ENCODE measurements at regions not wholly inside any gene's neighbourhood (a gene's known extent, or its start where the extent isn't known, plus 50 kb on each side); places are given as distances from the start of the nearest gene placed in this dataset.

DNA sequence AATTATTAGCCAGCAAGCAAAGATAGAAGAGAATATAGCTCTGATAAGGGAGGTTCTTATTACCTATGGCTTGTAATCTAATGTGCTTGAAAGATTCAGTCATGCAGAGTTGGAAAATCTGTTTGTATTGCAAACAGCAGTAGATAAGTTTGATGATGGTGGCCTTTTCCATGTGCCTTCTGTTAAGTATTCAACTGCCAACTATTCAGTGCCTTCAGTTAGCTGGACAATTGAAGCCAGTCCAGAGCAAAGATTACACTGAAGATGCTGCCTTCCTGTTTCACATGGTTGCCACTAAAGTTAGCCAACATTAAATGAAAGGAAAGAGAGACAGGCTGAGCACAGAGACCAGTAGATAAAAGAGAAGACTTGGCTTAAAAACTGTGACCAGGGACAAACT is 92.7 kb upstream of the SLC38A2 start:
- ATAC-seq (replicated peaks; ENCODE audit: extremely low read depth, poor library complexity, severe bottlenecking) (no peak), DNase-seq (ENCODE audit: low spot score in 2 of 2) (no peak)
- H3K36me3 Mint-ChIP-seq (ENCODE audit: insufficient read depth), result no peaks in the 10 kb centered on the region
- H3K9me3 Mint-ChIP-seq, result no peaks in the 10 kb centered on the region
- no peak overlapping the region for H3K4me3 Mint-ChIP-seq
- no peak overlapping the region for H3K27ac Mint-ChIP-seq (ENCODE audit: low read depth)
- H3K4me1 Mint-ChIP-seq, result peaks cover 18% of the 10 kb centered on the region
- no peaks in the 10 kb centered on the region for H3K27me3 Mint-ChIP-seq

DNA sequence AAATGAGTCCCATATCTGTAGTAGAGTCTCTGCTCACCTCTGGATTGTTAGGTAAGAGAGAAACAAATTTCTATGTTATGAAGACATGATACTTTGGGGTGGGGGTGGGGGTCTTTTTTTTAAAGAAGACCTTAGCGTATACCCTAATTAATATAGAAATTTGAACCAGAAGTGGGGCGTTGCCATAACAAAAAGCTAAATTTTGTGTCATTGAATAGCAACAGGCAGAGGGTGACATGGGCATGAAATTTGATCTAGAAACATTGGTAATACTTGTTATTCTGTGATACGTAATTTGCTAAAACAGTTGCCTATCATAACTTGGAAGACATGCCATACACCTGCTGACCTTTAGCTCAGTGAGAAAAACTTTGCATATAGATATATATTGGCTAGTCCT is 92.3 kb upstream of the SLC38A2 start:
- peaks cover 18% of the 10 kb centered on the region for H3K4me1 Mint-ChIP-seq
- ATAC-seq (replicated peaks; ENCODE audit: extremely low read depth, poor library complexity, severe bottlenecking) (no peak), DNase-seq (ENCODE audit: low spot score in 2 of 2) (no peak)
- H3K4me3 Mint-ChIP-seq, result no peak overlapping the region
- no peak overlapping the region for H3K27ac Mint-ChIP-seq (ENCODE audit: low read depth)
- H3K36me3 Mint-ChIP-seq (ENCODE audit: insufficient read depth), result no peaks in the 10 kb centered on the region
- no peaks in the 10 kb centered on the region for H3K9me3 Mint-ChIP-seq
- H3K27me3 Mint-ChIP-seq, result no peaks in the 10 kb centered on the region

DNA sequence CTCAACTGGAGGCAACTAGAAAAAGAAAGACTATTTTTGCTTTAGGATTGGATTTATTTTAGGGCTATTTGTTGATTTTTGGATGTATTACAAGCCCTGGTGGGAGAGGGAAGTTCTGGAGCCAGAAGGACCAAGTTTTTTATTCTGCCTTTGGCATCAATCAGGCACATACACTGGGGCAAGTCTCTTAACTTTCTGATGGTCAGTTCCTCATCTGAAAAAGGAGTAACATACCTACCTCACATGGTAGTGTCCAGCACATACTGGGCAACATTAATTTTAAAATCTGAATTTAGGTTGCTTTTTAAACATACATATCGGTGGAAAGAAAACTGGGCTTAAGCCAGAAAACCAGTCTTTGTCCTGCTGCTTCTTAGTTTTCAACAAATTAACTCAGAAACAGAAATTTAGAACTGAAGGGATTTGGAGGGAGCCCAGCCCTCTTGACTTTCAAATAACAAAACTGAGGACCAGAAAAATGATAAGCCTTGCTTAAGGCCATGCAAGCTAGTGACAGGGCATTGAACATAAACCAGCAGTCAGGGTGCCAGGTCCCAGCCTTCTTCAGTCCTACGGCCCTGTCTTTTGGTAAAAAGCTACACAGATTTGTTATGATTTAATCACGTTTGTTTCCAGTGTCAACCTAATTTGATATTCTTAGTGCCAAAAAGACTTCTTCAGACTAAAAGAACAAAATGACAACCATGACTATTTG is 90.2 kb upstream of the SLC38A2 start:
- no peak overlapping the region for H3K4me3 Mint-ChIP-seq
- ATAC-seq (replicated peaks; ENCODE audit: extremely low read depth, poor library complexity, severe bottlenecking) (no peak), DNase-seq (ENCODE audit: low spot score in 2 of 2) (no peak)
- no peaks in the 10 kb centered on the region for H3K27me3 Mint-ChIP-seq
- H3K9me3 Mint-ChIP-seq, result no peaks in the 10 kb centered on the region
- no peak overlapping the region for H3K27ac Mint-ChIP-seq (ENCODE audit: low read depth)
- H3K4me1 Mint-ChIP-seq, result peaks cover 30% of the 10 kb centered on the region
- no peaks in the 10 kb centered on the region for H3K36me3 Mint-ChIP-seq (ENCODE audit: insufficient read depth)

DNA sequence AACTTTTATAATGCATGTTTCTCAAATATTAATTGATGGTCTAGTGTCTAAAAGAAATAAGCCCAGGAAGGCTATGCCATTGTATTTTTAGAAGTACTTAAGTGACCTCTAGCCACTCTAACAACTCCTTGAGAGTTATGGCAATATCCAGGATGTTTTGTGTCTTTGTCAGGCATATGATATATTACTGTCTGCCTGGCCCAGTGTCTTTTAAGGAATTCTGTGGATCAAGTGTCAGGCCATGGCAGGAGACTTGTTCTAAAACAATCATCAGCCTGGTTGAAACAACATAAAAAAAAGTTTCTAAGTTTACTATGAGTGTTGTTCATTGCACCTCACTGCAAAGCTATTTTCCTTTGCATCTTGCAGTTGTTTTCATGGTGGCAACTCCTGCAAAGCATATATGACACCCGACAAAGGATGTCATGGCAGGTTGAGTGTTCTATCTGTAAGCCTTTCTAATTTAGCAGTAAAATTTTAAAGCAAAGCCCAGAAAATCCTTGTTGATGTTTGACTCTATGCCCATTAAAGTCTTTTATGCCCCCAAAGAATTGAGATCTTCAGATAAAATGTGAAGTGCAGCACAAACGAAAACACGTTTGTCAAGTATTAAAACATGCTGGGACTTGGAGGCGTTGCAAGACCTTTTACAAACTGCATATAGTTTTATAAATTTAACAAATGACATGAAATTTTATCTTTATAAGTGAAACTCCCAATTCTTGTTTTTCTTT is 89.5 kb upstream of the SLC38A2 start:
- ATAC-seq (replicated peaks; ENCODE audit: extremely low read depth, poor library complexity, severe bottlenecking) (no peak), DNase-seq (ENCODE audit: low spot score in 2 of 2) (no peak)
- no peak overlapping the region for H3K4me3 Mint-ChIP-seq
- no peak overlapping the region for H3K27ac Mint-ChIP-seq (ENCODE audit: low read depth)
- no peaks in the 10 kb centered on the region for H3K9me3 Mint-ChIP-seq
- no peaks in the 10 kb centered on the region for H3K27me3 Mint-ChIP-seq
- H3K4me1 Mint-ChIP-seq, result peaks cover 29% of the 10 kb centered on the region
- H3K36me3 Mint-ChIP-seq (ENCODE audit: insufficient read depth), result no peaks in the 10 kb centered on the region

DNA sequence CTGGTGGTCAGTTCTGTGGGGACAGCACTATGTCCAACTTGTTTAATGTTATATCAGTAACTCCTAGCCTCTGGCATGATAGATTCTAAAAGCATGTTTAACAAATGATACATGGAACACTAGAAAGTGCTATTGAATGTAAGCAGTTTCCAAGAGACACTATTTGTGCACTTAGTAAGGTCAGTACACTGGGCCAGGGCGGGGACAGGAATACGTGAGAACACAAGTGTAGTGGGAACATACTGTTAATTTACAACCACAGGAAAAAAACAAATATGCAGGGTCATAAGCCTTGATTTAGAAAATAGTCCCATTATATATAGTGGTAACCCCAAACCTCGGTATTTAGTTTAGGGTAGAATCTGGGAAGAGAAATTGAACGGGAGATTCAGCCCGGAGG is 88.9 kb upstream of the SLC38A2 start:
- DNase-seq (ENCODE audit: low spot score in 2 of 2) (no peak), ATAC-seq (replicated peaks; ENCODE audit: extremely low read depth, poor library complexity, severe bottlenecking) (no peak)
- Mint-ChIP-seq H3K4me1 (peaks cover 29% of the 10 kb centered on the region), H3K9me3 (no peaks in the 10 kb centered on the region), H3K36me3 (ENCODE audit: insufficient read depth) (no peaks in the 10 kb centered on the region), H3K27ac (ENCODE audit: low read depth) (no peak overlapping the region), H3K4me3 (no peak overlapping the region), H3K27me3 (no peaks in the 10 kb centered on the region)

DNA sequence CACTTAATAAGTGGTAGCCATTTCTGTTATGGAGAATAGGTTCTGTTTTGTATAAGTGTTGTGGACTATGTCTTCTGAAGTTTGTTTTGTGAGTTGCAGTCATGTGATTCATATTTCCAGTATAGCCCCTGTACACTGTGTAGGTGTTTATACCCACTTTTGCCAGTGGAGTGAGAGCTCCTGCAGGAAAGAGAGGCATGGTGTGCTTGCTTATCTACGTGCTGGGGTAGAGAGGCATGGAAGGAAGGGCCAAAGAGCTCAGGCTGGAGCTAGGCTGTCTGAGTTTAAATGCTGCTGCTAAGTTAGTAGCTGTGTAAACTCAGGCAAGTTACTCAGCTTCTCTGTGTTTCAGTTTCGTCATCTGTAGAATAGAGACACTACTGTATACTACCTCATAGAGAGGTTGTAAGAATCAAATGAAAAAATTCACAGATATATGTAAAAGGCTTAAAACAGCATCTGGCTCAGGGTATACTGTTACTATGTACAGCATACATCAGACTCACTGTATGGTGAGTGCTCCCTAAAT is 88.2 kb upstream of the SLC38A2 start:
- Mint-ChIP-seq H3K4me1 (peaks cover 35% of the 10 kb centered on the region), H3K9me3 (no peaks in the 10 kb centered on the region), H3K36me3 (ENCODE audit: insufficient read depth) (peaks cover 3% of the 10 kb centered on the region), H3K27ac (ENCODE audit: low read depth) (peak overlapping the region; percentile 2), H3K4me3 (peak overlapping the region; percentile 50), H3K27me3 (no peaks in the 10 kb centered on the region)
- DNase-seq (ENCODE audit: low spot score in 2 of 2) (no peak), ATAC-seq (replicated peaks; ENCODE audit: extremely low read depth, poor library complexity, severe bottlenecking) (no peak)

DNA sequence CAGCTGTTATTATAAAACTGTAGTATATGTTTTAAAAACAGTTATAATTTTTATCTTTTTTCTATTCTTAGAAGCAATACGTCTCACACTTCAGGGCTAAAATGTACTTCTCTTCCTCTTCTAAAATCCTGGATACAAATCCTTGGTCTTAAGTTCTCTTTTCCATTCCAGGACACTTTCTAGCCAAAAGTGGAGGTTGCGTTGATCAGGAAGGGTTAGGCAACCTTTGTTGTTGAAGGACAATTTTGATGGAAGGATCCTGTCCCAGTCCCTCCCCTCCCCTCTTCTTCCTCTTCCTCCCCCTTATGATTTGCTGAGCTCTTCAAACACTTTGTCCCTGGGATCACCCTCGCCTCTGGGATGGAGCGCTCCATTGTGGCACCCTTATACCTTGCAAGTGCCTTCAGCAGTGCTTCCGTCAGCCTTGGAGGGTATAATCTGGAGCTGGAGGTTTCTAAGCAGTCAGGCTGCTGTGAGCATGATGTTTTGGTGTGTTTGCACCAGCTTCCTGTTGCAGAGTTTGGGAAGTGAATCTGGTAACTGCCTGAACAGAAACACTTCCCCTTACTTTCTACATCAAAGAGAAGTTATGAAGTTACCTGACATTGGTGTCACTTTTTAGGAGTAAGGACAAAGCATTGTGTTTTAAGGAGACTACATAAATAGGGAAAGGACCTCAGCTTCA is 87.4 kb upstream of the SLC38A2 start:
- ATAC-seq (replicated peaks; ENCODE audit: extremely low read depth, poor library complexity, severe bottlenecking) (no peak), DNase-seq (ENCODE audit: low spot score in 2 of 2) (no peak)
- H3K36me3 Mint-ChIP-seq (ENCODE audit: insufficient read depth), result peaks cover 3% of the 10 kb centered on the region
- peaks cover 43% of the 10 kb centered on the region for H3K4me1 Mint-ChIP-seq
- no peaks in the 10 kb centered on the region for H3K9me3 Mint-ChIP-seq
- no peaks in the 10 kb centered on the region for H3K27me3 Mint-ChIP-seq
- peak overlapping the region; percentile 2 for H3K27ac Mint-ChIP-seq (ENCODE audit: low read depth)
- peak overlapping the region; percentile 50 for H3K4me3 Mint-ChIP-seq

DNA sequence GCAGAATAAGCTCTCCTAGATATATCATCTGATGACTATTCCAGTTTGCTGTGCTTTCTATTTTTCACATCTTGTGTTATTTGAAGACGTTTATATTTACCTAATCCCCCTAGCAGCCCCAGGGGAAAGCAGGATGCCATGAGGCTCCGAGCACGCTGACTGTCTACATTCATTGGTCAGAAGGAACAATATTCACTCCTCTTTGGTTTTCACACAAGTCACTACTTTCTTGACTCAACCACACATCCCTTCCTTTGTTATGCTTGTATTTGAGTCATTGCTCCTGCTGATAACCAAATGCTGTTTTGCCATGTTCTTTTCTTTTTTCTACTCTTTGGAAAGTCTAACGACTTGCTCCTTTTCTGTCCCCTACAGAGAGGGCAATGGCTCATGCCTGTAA is 86.5 kb upstream of the SLC38A2 start:
- Mint-ChIP-seq H3K27me3 (no peaks in the 10 kb centered on the region), H3K27ac (ENCODE audit: low read depth) (peak overlapping the region; percentile 39), H3K36me3 (ENCODE audit: insufficient read depth) (peaks cover 3% of the 10 kb centered on the region), H3K9me3 (no peaks in the 10 kb centered on the region), H3K4me1 (peaks cover 47% of the 10 kb centered on the region), H3K4me3 (peak overlapping the region; percentile 50)
- DNase-seq (ENCODE audit: low spot score in 2 of 2) (no peak), ATAC-seq (replicated peaks; ENCODE audit: extremely low read depth, poor library complexity, severe bottlenecking) (peak; percentile 72)

DNA sequence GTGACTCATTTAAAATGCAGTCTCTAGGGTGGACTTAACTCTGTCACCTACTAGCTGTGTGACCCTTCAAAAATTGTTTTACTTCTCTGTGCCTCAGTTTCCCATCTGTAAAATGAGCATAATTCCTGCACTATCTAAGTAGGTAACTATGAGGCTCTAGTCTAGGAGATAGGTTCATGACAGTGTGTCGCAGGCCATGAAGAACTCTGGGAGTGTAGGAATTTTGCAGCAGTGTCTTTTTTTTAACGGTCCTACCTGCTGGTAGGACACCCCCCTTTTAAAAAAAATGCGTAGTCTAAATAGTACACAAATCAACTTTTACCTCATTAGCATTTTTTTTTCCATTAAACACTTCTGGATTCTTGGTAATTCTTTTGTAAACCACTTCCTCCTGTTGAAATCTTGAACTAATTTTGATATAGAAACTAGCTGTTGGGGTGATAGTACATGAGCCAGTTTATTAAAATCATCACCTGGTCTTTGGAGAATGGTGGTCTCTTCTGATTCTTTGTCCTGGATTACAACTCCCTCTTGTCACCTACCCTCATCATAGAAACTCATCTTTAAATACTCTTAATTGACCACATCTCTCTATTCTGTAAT is 86.0 kb upstream of the SLC38A2 start:
- no peak for DNase-seq (ENCODE audit: low spot score in 2 of 2)
- Mint-ChIP-seq H3K4me3 (peak overlapping the region; percentile 50), H3K36me3 (ENCODE audit: insufficient read depth) (peaks cover 3% of the 10 kb centered on the region), H3K27ac (ENCODE audit: low read depth) (peak overlapping the region; percentile 39), H3K4me1 (peaks cover 47% of the 10 kb centered on the region), H3K27me3 (no peaks in the 10 kb centered on the region), H3K9me3 (no peaks in the 10 kb centered on the region)
- ATAC-seq (replicated peaks; ENCODE audit: extremely low read depth, poor library complexity, severe bottlenecking), result peak; percentile 59

DNA sequence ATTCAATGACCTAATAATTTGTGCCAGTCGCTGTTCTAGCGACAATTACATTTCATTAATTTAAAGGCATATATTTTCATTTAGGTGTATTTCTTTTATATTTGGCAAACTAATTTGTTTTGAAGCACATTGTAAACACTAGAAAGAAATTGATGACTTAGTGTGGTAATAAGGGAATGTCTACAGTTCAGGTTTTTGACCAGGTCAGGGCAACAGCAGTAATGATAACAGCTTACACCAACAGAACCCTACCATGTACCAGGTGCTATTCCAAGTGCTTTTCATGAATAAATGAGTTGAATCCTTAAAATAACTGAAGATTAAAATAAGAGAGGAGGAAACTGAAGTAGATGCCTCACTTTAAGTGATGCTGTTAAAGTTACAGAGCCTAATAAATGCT is 85.4 kb upstream of the SLC38A2 start:
- Mint-ChIP-seq H3K4me1 (peaks cover 47% of the 10 kb centered on the region), H3K4me3 (no peak overlapping the region)
- ATAC-seq (replicated peaks; ENCODE audit: extremely low read depth, poor library complexity, severe bottlenecking), result no peak

DNA sequence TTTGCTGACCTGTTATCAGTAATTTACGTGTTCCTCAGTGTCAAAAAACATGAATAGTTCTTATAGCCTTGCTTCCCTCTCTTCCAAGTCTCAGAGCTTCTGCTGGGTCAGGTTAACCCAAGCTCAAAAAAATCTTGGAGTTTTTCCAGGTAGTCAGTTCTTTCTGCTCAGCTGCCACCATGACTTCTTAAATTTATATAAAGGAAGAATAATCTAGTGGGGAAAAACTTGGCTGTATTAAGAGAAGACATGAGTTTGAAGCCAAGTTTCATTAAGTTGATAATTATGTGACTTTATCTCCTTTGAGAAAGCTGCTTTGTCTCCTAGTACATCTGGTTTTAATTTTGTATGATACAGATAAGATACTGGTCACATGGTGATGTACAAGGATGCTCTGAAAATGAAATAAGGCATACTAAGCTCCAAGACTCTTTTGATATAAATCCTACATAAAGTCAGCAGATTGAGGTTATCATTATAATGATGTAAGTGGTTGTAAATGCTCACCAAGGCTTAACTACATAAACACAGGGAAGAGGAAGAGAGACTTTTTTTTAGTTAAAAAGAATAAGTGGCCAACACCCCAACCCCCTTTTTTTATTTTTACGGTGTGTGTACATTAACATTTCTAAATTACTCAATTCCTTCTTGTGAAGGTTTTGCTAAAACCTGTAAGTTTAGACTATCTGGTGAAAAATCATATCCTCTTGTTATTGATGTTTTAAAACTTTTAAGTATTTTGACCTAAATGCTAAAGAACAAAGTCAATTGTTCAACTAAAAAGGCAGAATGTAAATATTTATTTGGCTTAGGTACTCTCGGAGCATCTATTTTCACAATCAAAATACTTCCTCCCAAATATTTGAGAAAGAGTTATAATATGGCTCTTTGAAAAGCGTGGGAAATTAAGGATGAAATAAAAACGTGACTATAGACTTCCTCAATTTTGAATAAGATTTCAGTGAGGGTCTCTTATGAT is 84.1 kb upstream of the SLC38A2 start:
- no peak overlapping the region for H3K4me3 Mint-ChIP-seq

More for the DNA sequence above, 85.4 kb upstream of the SLC38A2 start:
- Mint-ChIP-seq H3K9me3 (no peaks in the 10 kb centered on the region), H3K36me3 (ENCODE audit: insufficient read depth) (peaks cover 3% of the 10 kb centered on the region), H3K27ac (ENCODE audit: low read depth) (no peak overlapping the region), H3K27me3 (no peaks in the 10 kb centered on the region)
- DNase-seq (ENCODE audit: low spot score in 2 of 2), result no peak

More for the DNA sequence above, 84.1 kb upstream of the SLC38A2 start:
- ATAC-seq (replicated peaks; ENCODE audit: extremely low read depth, poor library complexity, severe bottlenecking) (no peak), DNase-seq (ENCODE audit: low spot score in 2 of 2) (no peak)
- peaks cover 47% of the 10 kb centered on the region for H3K4me1 Mint-ChIP-seq
- no peaks in the 10 kb centered on the region for H3K27me3 Mint-ChIP-seq
- H3K9me3 Mint-ChIP-seq, result no peaks in the 10 kb centered on the region
- H3K36me3 Mint-ChIP-seq (ENCODE audit: insufficient read depth), result peaks cover 3% of the 10 kb centered on the region
- H3K27ac Mint-ChIP-seq (ENCODE audit: low read depth), result no peak overlapping the region

All from central memory CD8-positive, alpha-beta T cell (primary cell).